GM18870 (cell line): ENCODE measurements at regions not wholly inside any gene's neighbourhood (a gene's known extent, or its start where the extent isn't known, plus 50 kb on each side); places are given as distances from the start of the nearest gene placed in this dataset.
"Not testable (repeated sequence)": the region's sequence is repeated elsewhere in the genome, so short reads cannot be mapped to it uniquely, and the experiment has no call there.

ENCODE experiments used
- ATAC-seq: cut with Tn5 transposase; IDR thresholded peaks from one replicate; pipeline ENCODE4 v1.9.1; 2021; ENCODE audit warnings: moderate library complexity; ENCODE audit not compliant: unreplicated experiment

DNA sequence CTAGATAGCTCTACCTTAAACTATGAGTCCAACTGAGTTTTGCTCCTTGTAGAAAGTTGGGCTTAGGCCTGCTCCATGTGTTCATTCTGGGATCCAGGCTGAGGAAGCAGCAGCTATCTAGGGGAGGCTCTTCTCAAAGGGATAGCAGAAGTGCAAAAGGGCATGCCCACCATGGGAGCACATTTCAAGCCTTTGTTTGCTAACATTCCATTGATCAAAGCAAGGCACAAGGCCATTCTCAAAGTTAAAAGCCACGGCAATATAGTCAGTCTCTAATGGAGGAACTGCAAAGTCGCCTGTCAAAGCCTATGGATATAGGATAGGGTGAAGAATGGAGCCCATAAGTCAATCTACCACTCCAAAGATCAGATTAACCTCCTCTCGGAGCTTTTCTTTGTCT is 488.1 kb upstream of the ARX start:
- no peak for ATAC-seq

GRCh38 chrX:25507801-25508200 is 492.0 kb upstream of the ARX start:
- ATAC-seq = no peak

DNA sequence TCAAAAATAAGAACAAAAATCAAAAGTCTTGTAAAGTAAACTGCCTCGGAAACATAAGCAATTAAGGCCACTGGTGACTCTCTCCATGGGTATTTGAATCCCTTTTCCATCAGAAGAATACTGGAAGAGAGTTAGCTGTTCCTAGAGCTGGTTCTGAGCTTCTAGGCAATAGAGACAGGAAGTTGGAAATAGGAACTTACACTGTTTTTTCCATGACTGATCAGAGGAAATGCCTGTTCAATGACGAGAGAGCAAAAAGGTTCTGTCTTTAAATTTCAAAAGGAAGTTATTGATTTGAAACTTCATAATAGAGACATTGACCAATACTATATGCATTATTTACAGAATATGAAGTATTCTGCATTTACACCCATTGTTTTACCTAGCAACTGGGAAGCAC is 503.5 kb upstream of the ARX start:
- no peak for ATAC-seq

DNA sequence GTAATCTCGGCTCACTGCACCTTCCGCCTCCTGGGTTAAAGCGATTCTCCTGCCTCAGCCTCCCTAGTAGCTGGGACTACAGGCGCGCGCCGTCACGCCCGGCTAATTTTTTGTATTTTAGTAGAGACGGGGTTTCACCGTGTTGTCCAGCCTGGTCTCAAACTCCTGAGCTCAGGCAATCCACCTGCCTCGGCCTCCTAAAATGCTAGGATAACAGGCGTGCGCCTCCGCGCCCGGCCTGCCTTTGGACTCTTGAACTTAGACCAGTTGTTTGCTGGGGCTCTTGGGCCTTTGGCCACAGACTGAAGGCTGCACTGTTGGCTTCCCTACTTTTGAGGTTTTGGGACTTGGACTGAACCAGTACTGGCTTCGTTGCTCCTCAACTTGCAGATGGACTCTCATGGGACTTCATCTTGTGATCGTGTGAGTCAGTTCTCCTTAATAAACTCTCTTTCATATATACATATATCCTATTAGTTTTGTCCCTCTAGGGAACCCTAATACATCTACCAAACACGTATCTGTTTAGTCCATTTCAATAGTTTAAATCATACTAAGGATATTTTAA is 506.8 kb upstream of the ARX start:
- not testable (repeated sequence) for ATAC-seq

DNA sequence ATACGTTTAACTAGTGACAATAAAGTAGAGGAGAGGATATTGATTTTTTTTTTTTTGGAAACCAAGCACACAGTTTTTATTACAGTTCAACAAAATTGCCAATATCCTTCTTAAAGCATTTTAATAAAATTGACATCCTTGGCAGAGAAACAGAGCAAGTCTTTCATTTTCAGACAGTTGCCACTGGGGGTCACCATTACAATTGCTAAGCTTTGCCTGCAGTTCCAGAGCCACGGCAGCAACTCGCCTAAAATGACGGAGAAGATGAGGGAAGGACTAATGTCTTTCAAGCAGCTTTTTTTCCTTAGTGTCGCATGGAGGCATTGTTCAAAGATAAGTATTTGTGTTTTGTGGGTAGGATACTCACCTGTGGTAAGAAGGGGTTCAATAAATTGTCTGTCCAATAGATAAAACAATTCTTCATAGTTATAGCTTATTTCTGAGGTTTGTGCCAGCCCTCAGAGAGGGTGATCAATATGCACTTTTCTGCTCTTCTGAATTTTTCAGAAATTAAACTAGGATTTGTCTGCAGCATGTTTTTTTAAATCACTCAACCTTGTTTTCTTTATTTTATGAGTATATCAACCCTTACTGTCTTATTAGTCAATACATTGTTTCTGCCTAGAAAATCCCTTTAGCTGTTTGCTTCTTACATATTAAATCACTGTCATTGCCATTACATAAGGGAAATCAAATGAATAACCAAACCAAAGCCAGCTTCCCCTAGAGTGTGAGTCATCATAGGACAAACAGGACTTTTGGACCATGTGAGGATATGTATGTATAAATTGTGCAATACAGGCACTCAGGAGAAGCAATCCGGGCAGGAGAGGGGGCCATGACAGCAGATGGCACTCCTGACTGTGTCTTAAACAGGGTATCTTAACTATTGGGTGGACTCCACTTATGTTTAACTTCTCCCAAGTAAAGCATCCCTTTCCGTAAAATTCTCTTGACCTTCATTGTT is 508.1 kb upstream of the ARX start:
- peak; percentile 48 for ATAC-seq

- no peak for ATAC-seq
These were observed 511.4 kb upstream of the ARX start for GRCh38 chrX:25527156-25527555.

- no peak for ATAC-seq
These were observed 511.8 kb upstream of the ARX start for GRCh38 chrX:25527596-25527995.

DNA sequence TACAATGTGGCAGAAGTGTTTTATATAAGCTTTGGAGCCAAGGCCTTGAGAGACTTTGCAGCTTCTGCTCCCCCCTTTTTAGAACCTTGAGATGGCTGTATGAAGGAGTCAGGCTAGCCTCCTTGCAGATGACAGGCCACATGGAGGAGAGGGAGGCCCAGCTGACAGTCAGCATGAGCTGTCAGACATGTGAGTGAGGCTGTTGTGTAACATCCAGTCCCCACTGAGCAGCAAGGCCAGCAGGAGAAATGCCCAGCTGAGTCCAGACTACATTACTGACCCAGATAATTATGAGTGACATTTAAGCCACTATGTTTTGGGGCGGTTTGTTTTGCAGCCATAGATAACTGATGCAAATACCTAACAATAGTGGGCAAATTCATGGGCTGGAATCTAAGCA is 515.3 kb upstream of the ARX start:
- no peak for ATAC-seq

GRCh38 chrX:25534091-25534490 is 518.3 kb upstream of the ARX start:
- ATAC-seq = no peak

- ATAC-seq = no peak
These were observed 520.7 kb upstream of the ARX start for GRCh38 chrX:25536307-25536970.

DNA sequence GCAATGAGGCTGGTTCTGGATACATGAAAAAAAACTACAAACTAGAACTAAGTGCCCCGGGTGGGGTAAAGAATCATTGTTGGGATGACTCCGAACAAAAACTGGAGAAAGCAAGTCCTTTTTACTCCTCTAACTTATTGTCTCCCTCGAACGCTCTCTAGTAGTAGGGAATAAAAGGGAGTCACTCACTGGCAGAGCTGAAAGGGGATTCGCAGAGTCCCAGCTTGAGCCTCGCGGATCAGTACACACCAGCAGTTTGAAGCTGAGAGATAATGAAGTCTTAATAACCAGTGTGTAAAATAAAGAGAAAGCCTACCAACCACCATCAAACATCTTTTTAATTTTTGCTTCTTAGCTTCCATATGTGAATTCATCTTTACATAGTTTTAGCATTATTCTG is 521.9 kb upstream of the ARX start:
- no peak for ATAC-seq

- ATAC-seq = no peak
These were observed 528.9 kb upstream of the ARX start for GRCh38 chrX:25544641-25545040.

DNA sequence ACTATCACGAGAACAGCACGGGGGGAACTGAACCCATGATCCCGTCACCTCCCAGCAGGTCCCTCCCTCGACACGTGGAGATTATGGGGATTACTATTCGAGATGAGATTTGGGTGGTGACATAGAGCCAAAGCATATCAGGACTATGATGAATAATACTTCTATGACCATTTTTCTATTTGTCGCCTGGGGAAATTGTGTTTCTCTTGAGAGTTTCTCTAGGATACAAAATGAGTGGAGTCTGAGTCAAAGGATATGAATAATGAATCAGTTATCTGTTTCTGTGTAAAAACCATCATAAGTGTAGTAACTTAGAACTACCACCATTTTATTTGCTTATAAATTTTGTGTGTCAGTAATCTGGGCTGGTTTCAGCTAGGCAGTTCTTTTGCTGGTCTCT is 533.0 kb upstream of the ARX start:
- no peak for ATAC-seq

DNA sequence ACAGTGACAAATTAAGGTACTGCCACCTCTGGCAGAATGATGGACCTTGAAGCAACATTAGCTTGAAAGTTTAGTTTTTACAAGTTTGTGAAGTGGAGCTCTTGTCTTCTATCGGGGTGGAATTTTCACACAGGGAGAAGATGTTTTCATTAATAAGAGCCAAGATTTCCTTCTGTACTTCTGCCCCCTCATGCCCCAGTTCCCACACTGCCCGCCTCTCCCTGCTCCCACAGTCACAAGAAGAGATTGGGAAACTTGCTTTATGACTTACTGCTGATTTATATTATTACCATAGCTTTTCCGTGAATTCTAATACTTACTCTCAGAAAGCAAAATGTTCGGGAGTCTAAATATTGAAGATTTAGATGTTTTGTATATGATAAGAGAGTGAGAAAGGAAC is 539.8 kb upstream of the ARX start:
- ATAC-seq = no peak

DNA sequence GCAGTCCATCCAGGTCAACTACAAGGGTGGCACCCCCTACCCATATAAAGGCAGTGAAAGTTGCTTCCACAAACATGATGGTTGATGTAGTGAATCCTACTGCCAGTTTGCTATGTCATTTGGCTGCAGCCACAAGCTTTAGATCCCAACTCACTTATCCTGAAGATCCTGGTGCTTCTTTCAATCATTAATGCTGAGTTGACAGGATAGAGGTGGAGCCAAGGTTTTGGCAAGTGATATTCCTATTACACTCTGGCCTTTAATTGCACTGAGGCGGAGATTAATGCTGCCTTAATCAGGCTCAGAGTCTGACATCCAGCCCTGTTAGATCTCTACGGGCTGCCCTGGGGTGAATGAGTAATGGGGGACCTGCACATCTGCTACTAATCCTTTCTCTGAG is 542.4 kb upstream of the ARX start:
- no peak for ATAC-seq

GRCh38 chrX:25561190-25561589 is 545.4 kb upstream of the ARX start:
- no peak for ATAC-seq

DNA sequence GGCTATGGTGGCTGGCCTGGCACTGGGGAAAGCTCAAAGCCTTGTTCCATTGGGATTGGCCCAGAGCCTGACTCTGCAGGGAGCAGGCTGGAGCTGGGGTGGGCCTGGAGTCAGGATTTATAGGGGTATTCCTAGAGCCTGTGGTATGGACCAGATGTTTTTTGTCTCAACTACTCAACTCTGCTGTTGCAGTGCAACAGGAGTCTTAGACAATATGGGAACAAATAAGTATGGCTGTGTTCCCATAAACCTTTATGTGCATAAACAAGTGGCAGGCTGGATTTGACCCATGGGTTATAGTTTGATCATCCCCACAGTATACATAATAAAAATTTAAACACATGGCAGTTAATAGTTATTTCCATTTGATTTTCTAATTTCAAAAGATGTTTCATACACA is 557.9 kb upstream of the ARX start:
- ATAC-seq = no peak

DNA sequence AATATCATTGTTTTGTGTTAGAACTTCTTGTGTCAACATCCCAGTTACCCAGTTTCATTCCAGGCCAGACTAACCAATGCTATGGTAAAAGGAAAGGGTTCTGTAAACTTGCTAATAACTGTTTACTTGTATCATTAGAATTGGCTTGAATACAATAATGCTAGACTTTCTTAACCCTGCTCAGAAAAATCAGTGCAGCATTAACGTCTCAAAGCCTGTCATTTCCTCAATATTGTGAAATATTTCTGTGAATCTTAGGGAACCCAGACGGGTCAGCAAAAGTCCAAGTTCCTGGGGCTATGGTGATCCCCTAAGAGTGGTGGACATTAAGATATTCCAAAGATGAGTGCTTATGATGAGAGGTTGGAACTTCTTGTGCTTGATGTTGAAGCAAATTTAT is 541.2 kb upstream of the MAGEB18 start:
- no peak for ATAC-seq

DNA sequence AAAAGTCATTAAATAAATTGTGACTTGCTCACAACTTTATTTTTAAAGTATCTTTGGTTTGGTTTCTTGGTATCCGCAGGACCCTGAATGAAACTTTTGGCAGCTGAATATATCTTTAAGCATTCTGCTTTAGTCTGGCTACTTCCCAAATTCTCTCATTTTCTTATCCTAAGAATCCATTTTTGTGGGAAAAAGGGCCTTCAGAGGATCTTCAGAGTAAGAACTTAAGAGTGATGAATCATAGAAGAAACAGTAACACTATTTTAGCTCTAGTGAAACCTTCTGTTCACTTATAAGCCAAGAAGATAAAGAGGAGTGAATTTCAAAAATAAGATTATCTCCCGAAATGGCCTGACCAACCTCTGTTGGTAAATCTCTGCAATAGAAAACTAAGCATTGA is 540.6 kb upstream of the MAGEB18 start:
- ATAC-seq = no peak

GRCh38 chrX:25599061-25599460 is 539.1 kb upstream of the MAGEB18 start:
- ATAC-seq = no peak

GRCh38 chrX:25600776-25601175 is 537.4 kb upstream of the MAGEB18 start:
- no peak for ATAC-seq

- ATAC-seq = no peak
These were observed 536.8 kb upstream of the MAGEB18 start for GRCh38 chrX:25601323-25601722.
